HepG2 (cell line): ENCODE measurements at regions not wholly inside any gene's neighbourhood (a gene's known extent, or its start where the extent isn't known, plus 50 kb on each side); places are given as distances from the start of the nearest gene placed in this dataset.

Experiments
- ATAC-seq: fragments of 200-7000 bp; cut with Tn5 transposase; 3 replicates; pipeline ENCODE4 v1.9.1; 2020; ENCODE audit warnings: mild to moderate bottlenecking, moderate library complexity
- BruUV-seq: library from RNA; stranded (reverse); fragments of 400-500 nt; replicated peaks from 2 replicates; lab custom pipeline; 2021; lab: Mats Ljungman, UMichigan
- CTCF ChIA-PET: fragments of 300-600 bp; formaldehyde crosslinking; extraction: SDS; loops from one replicate; lab custom pipeline; 2021; ENCODE audit warnings: low total read pairs, inconsistent platforms, low intra/inter-chr PET ratio; lab: Yijun Ruan, JAX
- POLR2A ChIA-PET: fragments of 350-600 bp; sonication (Branson Sonifier 250); formaldehyde crosslinking; loops from one replicate; lab custom pipeline; 2020; ENCODE audit warnings: antibody characterized with exemption, inconsistent platforms; lab: Yijun Ruan, JAX
- DNase-seq: peaks from one replicate; pipeline ENCODE4 v3.0.0-alpha.2; 2015; ENCODE audit warnings: low spot score
- FAIRE-seq: peaks from 3 replicates; lab custom pipeline; 2011; peaks lifted over from hg19 to GRCh38; lab: Jason Lieb, UNC
- H2AFZ ChIP-seq: one replicate; pipeline ENCODE4 v1.6.1; 2011; ENCODE audit warnings: low read length, inconsistent platforms
- H3K27ac ChIP-seq: fragments of 300-600 bp; 3 replicates; pipeline ENCODE4 v1.8.0; 2011; ENCODE audit warnings: mixed run types, mild to moderate bottlenecking, mixed read lengths, low read length, inconsistent platforms; ENCODE audit not compliant: insufficient read depth; ENCODE audit errors: extremely low read length
- H3K27me3 ChIP-seq, 2 experiments: fragments of 200-600 bp in 1 of 2; 2 replicates in 1 of 2; 3 replicates in 1 of 2; pipeline versions ENCODE4 v1.6.0 to v1.8.0; 2011; ENCODE audit warnings: low read length in 2 of 2, mild to moderate bottlenecking in 2 of 2, moderate library complexity in 2 of 2, inconsistent platforms in 1 of 2; ENCODE audit not compliant: insufficient read depth in 2 of 2, control insufficient read depth in 1 of 2
- H3K36me3 ChIP-seq, 2 experiments: fragments of 200-600 bp in 1 of 2; replicated peaks in 1 of 2; 2 replicates in 1 of 2; 3 replicates in 1 of 2; pipeline versions ENCODE4 v1.5.1 to v1.8.0; 2011; ENCODE audit warnings: low read length in 2 of 2, inconsistent platforms in 1 of 2; ENCODE audit not compliant: insufficient read depth in 2 of 2, control insufficient read depth in 1 of 2
- H3K4me1 ChIP-seq: 2 replicates; pipeline ENCODE4 v1.5.1; 2012; ENCODE audit warnings: low read length, inconsistent platforms; ENCODE audit not compliant: insufficient read depth
- H3K4me2 ChIP-seq: 2 replicates; pipeline ENCODE4 v1.6.0; 2011; ENCODE audit warnings: low read depth, low read length, inconsistent platforms
- H3K4me3 ChIP-seq, 3 experiments: fragments of 200-600 bp in 1 of 3; sonication (generic), shearing (Covaris generic) in 1 of 3; replicated peaks in 1 of 3; 2 replicates each; pipeline ENCODE4 v1.5.1; 2011 to 2016; ENCODE audit warnings: low read length in 3 of 3, inconsistent platforms in 2 of 3, low read depth in 2 of 3, mild to moderate bottlenecking in 2 of 3, control low read depth in 1 of 3, mixed read lengths in 1 of 3; ENCODE audit not compliant: insufficient read depth in 1 of 3
- H3K79me2 ChIP-seq: one replicate; pipeline ENCODE4 v1.6.1; 2011; ENCODE audit warnings: low read length, inconsistent platforms; ENCODE audit not compliant: insufficient read depth
- H3K9ac ChIP-seq: 2 replicates; pipeline ENCODE4 v1.6.0; 2011; ENCODE audit warnings: mild to moderate bottlenecking, low read depth, low read length, inconsistent platforms; ENCODE audit not compliant: insufficient read depth
- H3K9me3 ChIP-seq: 2 replicates; pipeline ENCODE4 v1.5.1; 2012; ENCODE audit warnings: mild to moderate bottlenecking, low read length
- H4K20me1 ChIP-seq: 2 replicates; pipeline ENCODE4 v1.6.0; 2011; ENCODE audit warnings: inconsistent platforms, mild to moderate bottlenecking, low read length, moderate library complexity; ENCODE audit not compliant: insufficient read depth
- ESRRA ChIP-seq: sonication (generic); formaldehyde crosslinking; IDR thresholded peaks from 2 replicates; pipeline ENCODE4 v1.5.1; 2020; ENCODE audit warnings: mild to moderate bottlenecking, low read depth, missing genetic modification reagents
- GABPB1 ChIP-seq: IDR thresholded peaks from 2 replicates; pipeline ENCODE4 v1.6.1; 2016; ENCODE audit warnings: mild to moderate bottlenecking, missing genetic modification reagents, moderate library complexity, missing compliant biosample characterization
- TGIF2 ChIP-seq: IDR thresholded peaks from 2 replicates; pipeline ENCODE4 v1.6.1; 2016; ENCODE audit warnings: control low read depth, missing compliant biosample characterization
- ZMYM4 ChIP-seq: sonication (generic); formaldehyde crosslinking; IDR thresholded peaks from 2 replicates; pipeline ENCODE4 v1.8.1; 2023; ENCODE audit warnings: mild to moderate bottlenecking, missing genetic modification reagents
- ZNF264 ChIP-seq: sonication (generic); formaldehyde crosslinking; IDR thresholded peaks from 2 replicates; pipeline ENCODE4 v1.4.0; 2020; ENCODE audit warnings: missing genetic modification reagents
- ZNF468 ChIP-seq: sonication (generic); formaldehyde crosslinking; IDR thresholded peaks from 2 replicates; pipeline ENCODE4 v1.8.0; 2022; ENCODE audit warnings: mild to moderate bottlenecking, moderate library complexity, missing genetic modification reagents
- ZSCAN29 ChIP-seq: sonication (generic); formaldehyde crosslinking; conservative IDR thresholded peaks from 2 replicates; pipeline ENCODE4 v1.4.0; 2020; ENCODE audit warnings: mild to moderate bottlenecking, missing genetic modification reagents
- WGBS: methylation state at CpG from one replicate; pipeline ENCODE4 v1.1.6; 2017; ENCODE audit warnings: low lambda C conversion rate; 5-methylcytosine and 5-hydroxymethylcytosine counted together
- in situ Hi-C: cut with HindIII; loops from 2 replicates; pipeline ENCODE4 v1.10.0; 2017; ENCODE audit warnings: low pct_unique_long_range_greater_than_20kb; ENCODE audit not compliant: extremely low pct_ligation_motif_present
- intact Hi-C: fragments of 100-400 bp; cut with micrococcal nuclease; formaldehyde crosslinking; loops from one replicate; pipeline ENCODE4 v1.10.0; 2022; ENCODE audit not compliant: unreplicated experiment
- TF ChIP-seq, protein P1 (sequence below): sonication (generic); formaldehyde crosslinking; IDR thresholded peaks from 2 replicates; pipeline ENCODE4 v1.8.0; 2022; ENCODE audit warnings: mild to moderate bottlenecking, missing genetic modification reagents, borderline replicate concordance

GRCh38 chr18:34048423-34048822 is 176.3 kb downstream of the NOL4 start:
- 58% methylated on average over 2 of the region's 3 CpGs for WGBS
- H3K4me1 ChIP-seq, result no peaks in the 10 kb centered on the region
- no peak overlapping the region for H3K4me3 ChIP-seq
- no peaks in the 10 kb centered on the region for H3K36me3 ChIP-seq
- ChIA-PET POLR2A (no interaction called here), CTCF (no interaction called here)
- ATAC-seq (no peak), FAIRE-seq (no peak), DNase-seq (no peak)
- intact Hi-C loops, result no loop called here
- no TSS peak for BruUV-seq
- H3K4me2 ChIP-seq, result no peak overlapping the region
- H3K9ac ChIP-seq, result no peak overlapping the region
- H4K20me1 ChIP-seq, result no peaks in the 10 kb centered on the region
- in situ Hi-C loops, result no loop called here
- H2AFZ ChIP-seq, result no peak overlapping the region
- no peaks in the 10 kb centered on the region for H3K79me2 ChIP-seq
- no peak for TF ChIP-seq GABPB1 (CRISPR knock-in tag)
- TF ChIP-seq ZNF468 (CRISPR knock-in tag), result no peak
- TF ChIP-seq TGIF2 (CRISPR knock-in tag), result no peak
- no peak for TF ChIP-seq ZSCAN29 (CRISPR knock-in tag)
- TF ChIP-seq ESRRA (CRISPR knock-in tag), result no peak
- TF ChIP-seq, protein P1, sequence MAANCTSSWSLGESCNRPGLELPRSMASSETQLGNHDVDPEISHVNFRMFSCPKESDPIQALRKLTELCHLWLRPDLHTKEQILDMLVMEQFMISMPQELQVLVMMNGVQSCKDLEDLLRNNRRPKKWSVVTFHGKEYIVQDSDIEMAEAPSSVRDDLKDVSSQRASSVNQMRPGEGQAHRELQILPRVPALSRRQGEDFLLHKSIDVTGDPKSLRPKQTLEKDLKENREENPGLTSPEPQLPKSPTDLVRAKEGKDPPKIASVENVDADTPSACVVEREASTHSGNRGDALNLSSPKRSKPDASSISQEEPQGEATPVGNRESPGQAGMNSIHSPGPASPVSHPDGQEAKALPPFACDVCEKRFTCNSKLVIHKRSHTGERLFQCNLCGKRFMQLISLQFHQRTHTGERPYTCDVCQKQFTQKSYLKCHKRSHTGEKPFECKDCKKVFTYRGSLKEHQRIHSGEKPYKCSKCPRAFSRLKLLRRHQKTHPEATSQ (CRISPR knock-in tag), result no peak
- TF ChIP-seq, all 625 proteins: peak for 0
- Histone ChIP-seq H3K9me3 (no peaks in the 10 kb centered on the region), H3K27me3 (no peaks in the 10 kb centered on the region; a peak in 1 of 5 replicates), H3K27ac (no peak overlapping the region)

DNA sequence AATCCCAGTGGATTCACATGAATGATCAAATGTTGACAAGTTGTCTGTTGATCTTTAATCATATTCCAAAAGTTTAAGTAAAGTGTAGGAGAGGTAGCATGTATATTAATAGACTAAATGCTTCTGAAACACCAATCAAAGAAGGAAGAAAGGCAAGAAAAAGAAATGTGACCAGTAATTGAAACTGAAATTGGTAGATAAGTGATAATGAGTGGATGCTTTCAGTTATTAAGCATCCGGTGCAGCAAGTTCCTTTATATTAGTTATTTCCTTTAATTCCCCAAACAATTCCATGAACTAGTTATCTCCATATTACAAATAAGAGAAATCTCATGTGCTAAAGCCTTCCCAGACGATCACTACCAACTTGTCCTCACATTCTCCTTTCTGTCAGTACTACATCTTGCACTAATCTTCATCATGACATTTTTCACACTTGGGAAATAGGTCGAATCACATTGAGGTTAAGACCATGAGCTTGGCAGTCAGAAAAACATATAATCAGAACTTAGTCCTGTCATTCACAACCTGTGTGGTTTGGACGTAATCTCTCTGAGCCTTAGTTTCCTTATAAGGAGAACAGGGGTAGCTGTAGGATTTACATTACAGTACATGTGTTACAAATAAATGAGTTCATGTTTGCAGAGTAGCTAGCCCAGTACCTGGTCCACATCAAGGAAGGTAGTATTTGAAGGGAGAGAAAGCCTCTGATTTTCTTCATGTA is 182.1 kb downstream of the NOL4 start:
- Histone ChIP-seq H3K79me2 (no peaks in the 10 kb centered on the region), H3K27me3 (no peaks in the 10 kb centered on the region), H3K27ac (no peak overlapping the region), H2AFZ (no peak overlapping the region), H3K4me3 (no peak overlapping the region), H3K9me3 (no peaks in the 10 kb centered on the region), H3K4me2 (no peak overlapping the region)
- intact Hi-C loops, result no loop called here
- DNase-seq (no peak), ATAC-seq (no peak)
- ChIA-PET POLR2A (no interaction called here), CTCF (no interaction called here)
- BruUV-seq, result no TSS peak
- in situ Hi-C loops, result no loop called here
- TF ChIP-seq ZMYM4 (CRISPR knock-in tag) (no peak), ZNF264 (CRISPR knock-in tag) (no peak)
- TF ChIP-seq, all 625 proteins: peak for 0
- no peaks in the 10 kb centered on the region for H3K36me3 ChIP-seq
- no peaks in the 10 kb centered on the region for H4K20me1 ChIP-seq
- 48% methylated on average over 4 of the region's 4 CpGs for WGBS
- H3K9ac ChIP-seq, result no peak overlapping the region
- H3K4me1 ChIP-seq, result no peaks in the 10 kb centered on the region
- FAIRE-seq, result no peak
